ENCODE measurements at regions not wholly inside any gene's neighbourhood (a gene's known extent, or its start where the extent isn't known, plus 50 kb on each side); places are given as distances from the start of the nearest gene placed in this dataset.

- TF ChIP-seq MXI1 (IDR thresholded peaks at IDR 0.05; ENCODE audit: low read depth, low read length) (no peak), NRF1 (IDR thresholded peaks at IDR 0.05; ENCODE audit: low read depth, low read length) (no peak), POLR2AphosphoS5 (IDR thresholded peaks at IDR 0.05; ENCODE audit: low read depth, low read length) (no peak), GABPA (IDR thresholded peaks at IDR 0.05; ENCODE audit: low read depth) (no peak), RAD21 (IDR thresholded peaks at IDR 0.05; ENCODE audit: low read length) (no peak), MAX (IDR thresholded peaks at IDR 0.05; ENCODE audit: low read depth) (no peak)
Observed at GRCh38 chr20:60576236-60576635, 618.0 kb downstream of the CDH26 start.

Measured in SK-N-SH (cell line).